H4 (cell line): ENCODE measurements at regions not wholly inside any gene's neighbourhood (a gene's known extent, or its start where the extent isn't known, plus 50 kb on each side); places are given as distances from the start of the nearest gene placed in this dataset.

Experiments
- DNase-seq: peaks from one replicate; pipeline ENCODE4 v3.0.0-alpha.2; 2015; ENCODE audit warnings: low spot score

DNA sequence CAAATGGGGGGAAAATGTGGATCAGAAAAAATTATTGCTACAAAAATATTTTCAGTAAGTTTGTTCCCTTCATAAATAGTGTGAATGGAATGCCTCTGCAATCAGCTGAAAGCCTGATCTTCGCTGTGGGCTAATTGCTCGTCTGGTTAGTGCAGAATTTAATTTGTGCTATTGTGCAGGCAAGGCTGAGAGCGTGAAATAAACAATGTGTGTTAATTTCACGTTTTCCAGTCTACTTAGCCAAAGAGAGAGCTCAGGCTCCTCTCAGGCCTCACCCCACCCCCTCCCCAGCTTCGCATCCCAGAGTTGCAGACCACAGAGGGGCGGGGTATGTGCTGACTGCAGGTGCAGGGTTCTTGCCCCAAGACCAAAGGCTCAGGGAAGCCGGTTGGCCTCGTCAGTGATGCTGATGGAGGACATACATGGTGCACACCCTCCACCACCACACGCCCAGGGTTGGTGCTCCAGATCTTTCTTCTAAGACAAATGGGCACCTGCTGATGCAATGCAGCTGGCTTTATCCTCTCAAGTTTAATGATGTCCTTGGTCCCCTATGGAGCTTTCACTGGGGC lies 302.6 kb upstream of the SLC14A2 start:
- no peak for DNase-seq

DNA sequence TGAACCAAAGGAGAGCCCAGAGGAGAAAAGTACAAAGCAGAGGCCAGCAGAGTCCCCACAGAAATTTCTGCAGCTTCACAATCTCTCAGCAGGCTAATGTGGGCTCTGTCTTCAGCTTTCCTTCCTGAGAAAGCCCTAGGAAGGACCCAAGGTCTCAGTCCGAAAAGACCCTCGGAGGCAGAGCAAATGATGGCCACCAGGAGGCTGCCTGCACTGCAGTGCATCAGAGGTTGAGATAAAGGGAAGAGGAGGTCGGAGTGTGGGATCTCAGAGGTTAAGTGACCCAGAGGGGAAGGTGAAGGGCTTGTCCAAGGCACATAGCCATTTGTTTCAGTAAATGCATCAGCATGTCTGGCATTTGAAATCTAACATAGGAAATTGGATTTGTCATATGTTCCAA lies 299.1 kb upstream of the SLC14A2 start:
- DNase-seq = no peak

DNA sequence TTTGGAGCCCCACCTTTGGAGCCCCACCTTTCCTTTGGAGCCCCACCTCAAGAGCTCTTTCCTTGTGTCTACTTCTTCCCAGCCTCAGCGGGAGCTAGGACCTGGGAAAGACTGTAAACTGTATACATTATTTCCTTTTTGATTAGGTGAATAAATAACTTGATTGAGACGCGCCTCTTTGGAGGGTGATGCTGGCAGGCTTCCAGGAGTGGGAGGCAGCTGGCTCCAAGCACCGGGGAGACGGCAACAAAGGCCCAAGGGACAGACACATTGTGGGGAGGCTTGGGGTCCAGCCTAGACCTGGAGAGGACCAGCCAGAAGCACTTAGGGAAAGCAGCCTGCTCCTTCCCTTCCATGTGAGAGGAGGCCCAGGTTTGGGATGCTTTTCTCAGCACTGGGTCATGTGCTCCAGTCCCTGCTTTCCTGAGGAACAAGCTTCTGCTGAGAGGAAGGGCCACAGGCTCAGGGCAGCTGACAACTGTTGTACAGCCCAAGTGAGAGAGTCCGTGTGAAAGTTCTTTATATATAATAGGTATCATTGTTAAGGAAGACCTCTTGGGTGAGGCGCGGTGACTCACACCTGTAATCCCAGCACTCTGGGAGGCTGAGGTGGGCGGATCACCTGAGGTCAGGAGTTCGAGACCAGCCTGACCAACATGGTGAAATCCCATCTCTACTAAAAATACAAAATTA lies 297.2 kb upstream of the SLC14A2 start:
- no peak for DNase-seq

DNA sequence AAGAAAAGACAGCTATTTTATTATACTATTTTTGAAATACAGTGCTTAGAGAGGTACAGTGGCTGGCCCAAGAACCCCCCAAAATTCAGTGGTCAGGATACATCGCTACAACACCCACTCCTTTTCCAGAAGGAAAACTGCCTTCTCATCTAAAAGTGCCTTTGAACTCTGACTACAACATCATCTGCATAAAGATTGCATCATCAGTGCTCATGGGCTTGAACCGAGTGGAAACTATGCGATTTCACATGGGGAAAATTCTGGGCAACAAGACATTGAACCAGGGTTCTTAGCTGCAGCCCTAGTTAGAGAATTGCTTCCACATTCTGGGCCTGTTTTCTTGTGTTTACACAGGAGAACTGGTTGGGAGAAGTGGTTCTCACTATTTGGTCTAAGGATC lies 294.6 kb upstream of the SLC14A2 start:
- DNase-seq = no peak

DNA sequence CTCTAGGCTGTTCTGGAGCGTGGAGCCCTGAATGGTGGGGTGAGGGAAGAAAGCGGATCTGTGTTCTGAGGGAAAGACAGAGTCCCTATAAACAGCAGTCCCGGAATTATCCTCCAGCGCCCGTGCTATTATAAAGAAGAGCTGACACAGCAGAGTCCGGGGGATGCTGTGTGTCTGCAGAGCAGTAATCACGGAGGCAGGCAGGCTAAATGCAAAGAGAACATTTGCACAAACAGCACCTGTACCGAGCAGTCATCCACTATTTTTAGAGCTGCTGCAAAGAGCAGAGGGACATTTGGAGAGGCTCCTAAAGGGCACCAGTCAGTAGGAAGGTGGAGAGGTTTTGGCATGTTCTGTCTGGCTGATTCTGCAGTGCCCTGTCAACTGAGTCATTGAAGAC lies 293.8 kb upstream of the SLC14A2 start:
- no peak for DNase-seq

DNA sequence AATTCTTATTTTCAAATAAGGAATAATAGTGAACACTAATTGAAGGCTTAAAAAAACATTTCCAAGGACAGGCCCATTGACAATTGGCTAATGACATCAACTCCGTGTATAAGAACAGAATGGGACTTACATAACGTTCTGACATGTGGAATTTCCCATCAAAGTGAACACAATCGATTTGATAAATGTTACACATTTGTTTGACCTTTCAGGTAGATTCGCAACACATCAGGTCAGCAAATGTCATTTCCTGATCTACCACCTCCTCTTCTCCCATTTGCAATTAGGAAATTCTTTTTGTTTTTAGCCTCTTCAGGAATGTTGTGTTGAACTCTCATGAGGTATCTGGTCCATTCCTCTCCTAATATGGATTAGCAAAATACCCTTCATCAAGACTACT lies 292.9 kb upstream of the SLC14A2 start:
- no peak for DNase-seq

DNA sequence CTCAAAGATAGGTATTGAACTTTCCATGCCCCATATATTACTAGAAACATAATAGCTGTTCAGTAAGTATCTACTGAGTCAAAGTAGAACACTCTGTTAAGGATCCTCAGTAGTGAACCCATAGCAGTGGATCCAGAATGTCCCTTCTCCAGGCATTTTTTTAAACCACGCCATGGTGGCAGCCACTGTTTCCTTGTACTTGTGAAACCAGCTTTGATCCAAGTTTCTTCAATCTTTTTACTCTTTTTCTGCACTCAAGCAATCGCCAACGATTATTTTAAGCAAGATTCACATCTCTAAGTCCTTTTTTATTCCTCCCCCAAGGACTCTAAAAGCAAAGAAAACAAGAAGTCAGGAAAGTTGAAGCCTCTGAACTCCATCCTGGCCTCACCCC lies 291.2 kb upstream of the SLC14A2 start:
- DNase-seq = no peak

DNA sequence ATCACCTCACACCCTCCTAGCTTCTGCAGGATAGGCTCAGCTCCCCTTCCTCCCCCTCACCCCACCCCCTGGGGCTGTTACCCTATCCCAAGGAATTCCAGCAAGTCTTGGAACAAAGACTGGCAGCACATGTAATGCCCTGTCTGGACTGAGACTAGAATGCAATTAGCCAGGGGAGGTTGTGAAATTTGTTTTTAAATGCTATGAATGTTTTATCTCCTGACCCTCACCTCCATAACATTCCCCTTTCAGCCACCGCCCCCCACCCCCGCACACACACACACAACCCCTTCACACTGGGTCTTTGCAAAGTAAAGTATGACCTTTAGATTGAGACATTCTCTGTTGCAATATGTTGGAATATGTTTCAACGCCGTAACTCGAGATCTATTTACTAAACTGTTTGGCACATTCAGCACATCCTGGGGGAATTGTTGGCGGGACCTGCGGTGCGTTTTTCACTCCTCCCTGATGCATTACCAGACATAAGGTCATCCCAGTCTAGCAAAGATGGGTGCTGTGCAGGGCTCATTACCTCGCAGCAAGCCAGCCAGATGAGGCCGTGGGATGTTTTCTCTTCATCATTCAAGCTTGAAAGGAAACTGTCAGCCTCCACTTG lies 290.7 kb upstream of the SLC14A2 start:
- DNase-seq = peak; percentile 71

DNA sequence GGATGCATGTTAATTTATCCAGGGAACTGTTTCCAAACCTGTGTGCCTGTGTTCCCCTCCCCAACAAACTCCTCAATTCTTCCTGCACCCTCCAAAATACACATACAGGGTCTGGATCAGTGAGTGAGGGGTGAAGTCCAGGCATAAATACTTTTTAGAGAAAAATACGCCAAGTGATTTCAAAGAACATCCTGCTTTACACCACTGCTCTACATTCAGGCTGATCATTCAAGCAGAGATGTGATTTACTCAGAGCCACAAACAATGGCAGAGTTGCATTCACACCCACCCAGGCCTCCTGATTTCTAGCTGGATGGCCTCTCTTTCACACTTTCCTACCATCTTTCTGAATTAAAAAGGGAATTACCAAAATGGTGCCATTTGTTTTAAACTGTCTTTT lies 289.5 kb upstream of the SLC14A2 start:
- DNase-seq = no peak

DNA sequence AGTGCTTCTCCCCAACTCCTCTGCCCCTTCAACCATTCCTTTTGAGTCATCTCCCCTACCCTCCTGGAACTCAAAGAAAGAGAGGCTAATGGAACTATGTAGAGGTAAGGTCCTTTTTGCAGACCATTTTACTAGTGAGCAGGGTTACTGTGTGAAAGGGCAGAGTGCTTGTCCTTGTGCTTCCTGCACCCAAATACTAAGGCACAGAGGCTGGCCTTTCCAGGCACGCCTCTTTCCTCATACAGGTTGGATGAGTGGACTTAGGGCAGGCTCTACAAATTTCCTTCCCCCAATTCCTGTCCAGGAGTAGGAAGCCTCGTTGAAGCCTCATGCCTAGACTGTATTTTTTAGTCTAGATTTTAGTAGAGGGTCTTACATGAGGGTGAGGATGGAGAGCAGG lies 288.8 kb upstream of the SLC14A2 start:
- no peak for DNase-seq

DNA sequence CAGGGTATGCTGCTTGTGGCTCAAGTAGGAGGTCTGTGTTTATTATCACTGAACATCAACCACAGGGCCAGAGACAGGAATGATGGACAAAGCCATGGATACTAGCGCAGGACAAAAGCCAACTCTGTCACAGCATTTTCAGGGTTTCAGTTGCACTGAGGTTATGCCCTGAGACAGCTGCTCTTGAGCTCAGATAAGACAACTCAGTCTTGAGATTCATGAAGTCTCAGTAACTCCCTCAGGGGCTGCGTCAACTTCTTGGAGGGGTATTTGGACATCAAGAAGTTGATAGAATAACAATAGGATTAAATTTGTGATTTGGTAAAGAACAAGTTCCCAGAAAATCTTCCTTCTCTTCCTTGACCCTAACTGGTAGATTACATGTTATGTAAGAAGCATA lies 287.0 kb upstream of the SLC14A2 start:
- no peak for DNase-seq

DNA sequence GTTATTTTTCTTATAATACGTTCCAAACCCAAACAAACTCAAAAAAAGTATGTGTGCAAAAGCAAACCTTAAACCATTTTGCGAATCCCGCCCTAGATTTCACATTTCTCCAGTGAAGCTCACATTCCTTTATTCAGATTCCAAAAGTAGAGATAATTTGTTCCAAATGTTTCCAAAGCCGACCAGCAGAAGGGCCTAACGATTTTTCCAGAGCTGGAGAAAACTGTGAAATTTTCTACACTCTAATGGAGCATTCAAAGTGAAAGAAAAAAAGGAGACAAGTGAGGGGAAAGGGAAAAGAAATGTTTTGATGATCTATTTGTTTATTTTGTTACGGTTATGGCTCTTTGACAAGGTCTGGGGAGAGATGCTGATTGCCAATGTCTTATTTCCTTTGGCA lies 286.5 kb upstream of the SLC14A2 start:
- no peak for DNase-seq

DNA sequence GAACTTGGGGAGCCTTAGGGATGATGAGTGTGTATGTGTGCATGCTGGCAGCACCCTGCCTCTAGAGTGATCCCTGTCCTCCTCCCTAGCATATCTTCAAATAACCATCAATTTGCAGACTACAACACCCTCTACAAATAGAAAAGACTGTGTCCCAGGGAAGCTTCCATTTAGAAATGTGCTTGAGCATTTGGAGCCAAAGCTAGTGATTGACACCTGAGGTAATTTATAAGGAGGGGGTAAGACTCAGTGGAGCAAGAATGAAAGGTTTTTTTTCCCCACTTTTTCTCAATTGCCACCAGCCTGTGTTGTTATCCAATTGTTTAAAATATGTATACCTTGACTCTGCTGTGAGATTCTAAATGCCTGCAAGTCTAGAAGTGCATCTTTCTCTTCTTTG lies 286.0 kb upstream of the SLC14A2 start:
- DNase-seq = no peak

DNA sequence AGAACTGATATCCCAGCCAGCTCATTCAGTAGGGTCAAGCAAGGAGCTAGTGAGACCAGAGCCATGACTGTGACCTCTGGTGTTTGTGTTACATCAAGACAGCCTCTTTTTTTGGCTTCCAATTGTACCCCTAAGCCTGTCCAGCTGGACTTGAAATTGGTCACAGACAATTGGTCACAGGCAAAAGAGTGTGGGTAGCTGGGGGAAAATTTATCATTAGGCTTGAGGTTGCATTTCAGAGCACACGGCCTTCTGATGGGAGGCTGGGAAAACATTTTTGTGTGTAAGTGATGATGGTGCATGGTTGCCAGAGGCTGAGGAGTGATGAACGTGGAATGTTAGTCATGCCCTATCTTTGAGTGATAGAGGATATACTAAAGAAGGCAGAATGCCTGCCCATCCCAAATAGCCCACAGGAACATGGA lies 285.1 kb upstream of the SLC14A2 start:
- DNase-seq = no peak

DNA sequence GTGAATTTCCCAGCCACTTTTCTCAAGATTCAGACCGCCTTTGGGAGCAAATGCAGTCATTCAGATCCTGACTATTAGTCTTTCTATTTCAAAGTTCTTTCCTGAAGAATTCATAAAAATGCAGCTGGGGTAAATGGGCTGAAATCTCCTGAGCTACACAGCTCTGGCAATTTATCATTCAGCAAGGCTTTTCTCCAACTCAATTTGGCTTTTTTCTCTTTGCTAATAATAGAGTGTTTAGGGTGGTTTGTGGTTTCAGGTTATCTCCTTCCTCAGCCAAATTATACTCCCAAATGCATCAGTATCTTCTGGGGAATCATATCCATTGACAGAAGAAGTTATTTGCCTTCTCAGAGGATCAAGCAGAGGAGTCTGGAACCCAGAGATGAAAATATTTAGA lies 282.4 kb upstream of the SLC14A2 start:
- DNase-seq = no peak

DNA sequence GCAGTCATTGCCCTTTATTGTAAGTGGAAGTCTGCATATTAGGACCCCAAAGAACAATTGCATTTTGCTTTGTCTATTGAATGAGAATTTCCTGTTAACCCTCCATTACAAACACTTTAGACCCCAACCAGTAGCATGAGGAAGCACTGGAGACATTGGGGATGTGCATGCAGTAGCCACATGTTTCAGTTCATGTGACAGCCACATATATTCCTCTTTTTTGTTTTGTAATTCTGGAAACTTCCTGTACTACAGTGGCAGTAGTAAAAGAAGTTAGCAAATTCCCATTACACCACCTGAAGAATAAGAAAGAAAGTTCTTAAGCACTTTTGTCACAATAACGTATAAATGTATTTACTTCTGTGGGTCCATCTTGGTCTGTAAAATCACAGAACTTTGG lies 281.1 kb upstream of the SLC14A2 start:
- no peak for DNase-seq

DNA sequence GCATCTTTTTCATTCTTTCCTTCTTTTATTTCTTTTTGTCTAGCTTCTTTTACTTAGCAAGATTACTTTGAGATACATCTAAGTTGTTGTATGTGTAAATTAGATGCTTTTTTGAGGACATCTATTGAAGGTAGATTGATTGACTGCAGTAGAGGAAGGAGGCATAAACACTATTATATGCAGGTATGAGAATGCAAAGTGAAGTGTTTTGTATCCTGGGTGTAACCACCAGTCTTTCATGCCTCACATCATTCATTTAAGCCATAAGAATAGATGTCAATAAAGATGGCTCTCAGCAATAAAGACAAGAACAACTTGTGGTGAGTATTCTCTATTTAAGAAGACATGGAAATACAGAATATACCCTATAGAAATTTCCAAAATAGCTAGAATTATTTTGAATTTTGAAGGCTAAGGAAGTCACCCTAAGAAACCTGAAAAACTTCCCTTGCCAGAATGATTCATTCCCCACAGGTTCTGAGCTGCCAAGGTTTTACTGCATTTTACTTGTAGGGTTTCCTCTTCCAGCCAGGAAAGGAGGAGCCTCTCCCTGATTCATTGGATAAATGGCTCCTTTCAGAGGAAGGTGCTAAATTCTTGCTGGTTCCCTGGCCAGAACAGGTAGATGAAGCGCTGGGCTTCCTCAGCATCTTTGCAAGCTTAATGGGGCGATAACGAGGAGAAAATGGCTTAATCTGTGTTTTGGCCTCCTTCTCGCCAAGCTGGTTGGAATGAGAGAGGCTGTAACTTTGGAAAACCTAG lies 279.8 kb upstream of the SLC14A2 start:
- DNase-seq = no peak

DNA sequence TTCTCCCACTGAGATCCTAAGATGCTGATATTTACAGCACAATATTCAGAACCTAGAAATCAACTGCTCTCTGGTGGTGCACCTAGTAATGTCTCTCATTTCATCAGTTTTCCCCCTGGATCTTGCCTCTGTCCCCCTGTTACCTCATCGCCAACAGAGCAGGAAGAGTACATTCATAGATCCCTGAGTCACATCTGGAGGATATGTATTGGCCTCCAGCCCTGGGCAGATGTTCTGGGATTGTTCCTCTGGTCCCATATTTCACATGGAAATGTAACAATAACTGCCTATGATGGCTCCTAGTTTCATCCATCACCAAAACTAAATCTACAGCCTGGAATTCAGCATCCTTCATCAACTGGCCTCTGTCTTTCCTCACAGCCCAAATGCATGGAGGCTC lies 278.8 kb upstream of the SLC14A2 start:
- DNase-seq = no peak

DNA sequence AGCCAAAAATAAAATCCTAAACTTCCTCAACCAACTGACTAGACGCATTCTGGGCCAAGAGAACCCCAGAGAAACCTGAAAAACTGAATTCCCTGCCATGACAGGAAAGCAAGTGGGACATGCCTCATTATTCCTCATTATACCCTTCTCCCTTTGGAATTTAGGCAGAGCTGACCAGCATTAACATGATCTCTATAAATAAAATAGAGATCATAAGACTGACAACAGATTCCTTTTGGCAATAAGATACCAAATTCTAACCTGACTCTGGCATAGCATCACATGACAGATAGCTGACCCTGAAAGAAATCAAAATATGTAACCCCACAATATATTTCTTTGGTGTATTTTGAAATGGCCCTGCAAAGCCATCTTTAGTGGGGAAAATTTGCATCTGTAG lies 277.8 kb upstream of the SLC14A2 start:
- DNase-seq = no peak

DNA sequence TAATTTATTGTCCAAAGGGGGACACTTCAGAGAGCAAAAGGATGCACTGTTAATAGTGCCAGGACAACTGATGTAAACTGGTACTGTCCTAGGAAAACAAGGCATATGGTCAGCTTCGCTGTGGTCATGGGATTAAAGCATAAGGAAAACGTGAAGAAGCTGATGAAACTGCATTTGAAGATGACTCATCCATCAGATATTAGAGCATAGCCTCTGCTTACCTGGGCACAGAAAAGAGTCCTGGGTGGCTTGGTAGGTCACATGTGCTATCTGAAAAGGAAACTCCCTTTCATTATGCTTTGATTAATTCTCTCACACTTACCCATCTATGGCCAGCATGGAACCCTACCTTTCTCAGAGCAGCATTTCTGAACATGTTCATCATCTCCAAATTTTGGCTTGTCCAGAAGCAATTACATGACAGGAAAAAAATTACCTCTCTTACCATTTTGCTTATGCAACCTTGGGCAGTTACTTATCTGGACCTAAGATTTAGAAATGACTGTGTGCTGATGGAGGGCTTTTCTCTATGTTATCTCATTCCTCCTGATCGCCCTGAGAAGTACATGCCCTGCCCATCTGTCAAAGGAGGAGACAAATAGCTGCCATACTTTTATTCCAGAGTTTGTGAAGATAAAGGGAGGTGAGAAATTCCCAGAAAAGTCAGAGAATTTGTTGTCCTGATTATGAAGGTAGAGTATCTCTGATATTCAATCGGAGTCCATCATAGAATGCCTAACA lies 275.3 kb upstream of the SLC14A2 start:
- DNase-seq = no peak

DNA sequence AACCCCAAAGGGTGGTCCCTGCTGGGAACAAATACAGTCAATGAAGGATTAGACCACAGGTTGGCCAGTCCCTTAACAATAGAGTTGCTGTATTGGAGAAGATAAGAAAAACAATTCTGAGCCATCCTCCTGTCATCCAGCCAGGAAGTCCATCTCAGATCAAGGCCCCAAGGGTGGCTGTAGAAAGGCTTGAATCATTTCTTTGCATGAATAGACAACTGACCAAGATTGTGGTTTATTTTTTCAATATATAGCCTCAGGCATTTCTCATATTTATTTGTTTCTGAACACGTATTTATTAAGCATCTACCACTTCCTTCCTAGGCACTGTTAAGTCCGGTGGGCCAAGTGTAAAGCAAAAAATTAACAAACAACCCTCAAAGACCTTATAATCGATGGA lies 274.4 kb upstream of the SLC14A2 start:
- no peak for DNase-seq

DNA sequence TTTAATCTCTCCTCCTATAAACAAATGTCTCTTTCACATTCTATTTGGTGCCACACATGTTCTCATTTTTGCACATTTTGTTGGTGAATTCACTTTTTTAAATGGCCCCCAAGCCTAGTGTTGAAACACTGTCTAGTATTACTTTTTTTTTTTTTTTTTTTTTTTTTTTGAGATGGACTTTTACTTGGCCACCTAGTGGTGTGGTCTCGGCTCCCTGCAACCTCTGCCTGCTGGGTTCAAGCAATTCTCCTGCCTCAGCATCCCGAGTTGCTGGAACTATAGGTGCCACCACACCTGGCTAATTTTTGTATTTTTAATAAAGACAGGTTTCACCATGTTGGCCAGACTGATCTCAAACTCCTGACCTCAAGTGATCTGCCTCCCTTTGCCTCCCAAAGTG lies 273.8 kb upstream of the SLC14A2 start:
- DNase-seq = no peak
